Prostate gland (tissue), 2 donors: ENCODE measurements at regions not wholly inside any gene's neighbourhood (a gene's known extent, or its start where the extent isn't known, plus 50 kb on each side); places are given as distances from the start of the nearest gene placed in this dataset.

Experiments used
- POLR2A ChIP-seq: fragments of 450-650 bp; IDR thresholded peaks from one replicate; pipeline ENCODE4 v1.6.1; 2016; ENCODE audit warnings: antibody characterized with exemption, mild to moderate bottlenecking
- POLR2AphosphoS5 ChIP-seq: sonication (generic); formaldehyde crosslinking; IDR thresholded peaks from one replicate; pipeline ENCODE4 v1.6.1; 2017; ENCODE audit warnings: antibody characterized with exemption
- TF ChIP-seq, protein P1 (sequence below), 4 experiments: fragments of 200-600 bp in 2 of 4; fragments of 450-650 bp in 2 of 4; sonication (generic) in 2 of 4; IDR thresholded peaks; 1 replicate in 3 of 4; 2 replicates in 1 of 4; pipeline ENCODE4 v1.5.1; 2016 to 2019; ENCODE audit warnings: antibody characterized with exemption in 4 of 4, mild to moderate bottlenecking in 2 of 4, moderate library complexity in 2 of 4

DNA sequence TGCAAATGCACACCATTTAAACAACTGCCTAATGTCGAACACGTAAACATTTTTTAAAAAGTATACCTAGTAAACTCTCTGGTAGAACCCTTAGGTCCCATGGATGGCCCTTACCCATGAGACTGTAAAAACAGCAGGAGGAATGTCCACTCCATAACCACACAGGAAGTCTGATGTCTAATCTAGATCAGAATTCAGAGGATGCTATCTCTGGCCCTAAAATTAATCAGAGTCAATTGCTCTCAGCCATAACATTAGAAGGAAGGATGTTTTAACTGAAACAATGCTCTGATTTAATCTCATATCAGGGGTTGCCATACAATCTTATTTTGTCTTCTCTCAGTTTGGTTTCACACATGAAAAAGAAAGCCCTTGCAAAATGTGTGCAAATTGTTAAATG lies 416.3 kb upstream of the PIK3C3 start:
- TF ChIP-seq POLR2A = no peak
- TF ChIP-seq, protein P1, sequence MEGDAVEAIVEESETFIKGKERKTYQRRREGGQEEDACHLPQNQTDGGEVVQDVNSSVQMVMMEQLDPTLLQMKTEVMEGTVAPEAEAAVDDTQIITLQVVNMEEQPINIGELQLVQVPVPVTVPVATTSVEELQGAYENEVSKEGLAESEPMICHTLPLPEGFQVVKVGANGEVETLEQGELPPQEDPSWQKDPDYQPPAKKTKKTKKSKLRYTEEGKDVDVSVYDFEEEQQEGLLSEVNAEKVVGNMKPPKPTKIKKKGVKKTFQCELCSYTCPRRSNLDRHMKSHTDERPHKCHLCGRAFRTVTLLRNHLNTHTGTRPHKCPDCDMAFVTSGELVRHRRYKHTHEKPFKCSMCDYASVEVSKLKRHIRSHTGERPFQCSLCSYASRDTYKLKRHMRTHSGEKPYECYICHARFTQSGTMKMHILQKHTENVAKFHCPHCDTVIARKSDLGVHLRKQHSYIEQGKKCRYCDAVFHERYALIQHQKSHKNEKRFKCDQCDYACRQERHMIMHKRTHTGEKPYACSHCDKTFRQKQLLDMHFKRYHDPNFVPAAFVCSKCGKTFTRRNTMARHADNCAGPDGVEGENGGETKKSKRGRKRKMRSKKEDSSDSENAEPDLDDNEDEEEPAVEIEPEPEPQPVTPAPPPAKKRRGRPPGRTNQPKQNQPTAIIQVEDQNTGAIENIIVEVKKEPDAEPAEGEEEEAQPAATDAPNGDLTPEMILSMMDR (IDR thresholded peaks at IDR 0.05) = no peak
- no peak for TF ChIP-seq POLR2AphosphoS5
